ENCODE measurements at regions not wholly inside any gene's neighbourhood (a gene's known extent, or its start where the extent isn't known, plus 50 kb on each side); places are given as distances from the start of the nearest gene placed in this dataset.

- no peak for FAIRE-seq
Measured at GRCh38 chr1:185368913-185369491, 52.0 kb upstream of the IVNS1ABP start.

GRCh38 chr1:185368313-185368855 is 51.3 kb upstream of the IVNS1ABP start:
- FAIRE-seq (no peak), DNase-seq (ENCODE audit: low spot score) (no peak)

More at GRCh38 chr1:185368913-185369491, 52.0 kb upstream of the IVNS1ABP start:
- no peak for DNase-seq (ENCODE audit: low spot score)

- no peak for FAIRE-seq
- no peak for DNase-seq (ENCODE audit: low spot score)
Measured at GRCh38 chr1:185367218-185367617, 50.2 kb upstream of the IVNS1ABP start.
